K562 (cell line): ENCODE measurements at regions not wholly inside any gene's neighbourhood (a gene's known extent, or its start where the extent isn't known, plus 50 kb on each side); places are given as distances from the start of the nearest gene placed in this dataset.

ENCODE experiments used
- ATAC-seq: fragments of 200-7000 bp; cut with Tn5 transposase; 3 replicates; pipeline ENCODE4 v1.9.1; 2020; ENCODE audit warnings: moderate library complexity
- BruUV-seq: library from RNA; stranded (reverse); fragments of 400-500 nt; replicated peaks from 2 replicates; lab custom pipeline; 2021; lab: Mats Ljungman, UMichigan
- CTCF ChIA-PET: fragments of 300-600 bp; formaldehyde crosslinking; extraction: SDS; loops from one replicate; lab custom pipeline; 2021; ENCODE audit warnings: low intra/inter-chr PET ratio; lab: Yijun Ruan, JAX
- POLR2A ChIA-PET: fragments of 300-600, 350-650 bp; sonication (Branson Sonifier 250); formaldehyde crosslinking; extraction: SDS; loops from one replicate; lab custom pipeline; 2021; ENCODE audit warnings: antibody characterized with exemption, inconsistent platforms; lab: Yijun Ruan, JAX
- DNase-seq, 4 experiments: peaks; one replicate each; pipeline versions ENCODE4 v3.0.0 to v3.0.0-alpha.2; 2011 to 2018; ENCODE audit warnings: low spot score in 3 of 4, mixed read lengths in 3 of 4; ENCODE audit errors: extremely low read depth in 1 of 4
- FAIRE-seq: peaks from 2 replicates; lab custom pipeline; 2011; peaks lifted over from hg19 to GRCh38; lab: Jason Lieb, UNC
- H2AFZ ChIP-seq: 2 replicates; pipeline ENCODE4 v1.6.0; 2011; ENCODE audit warnings: low read depth, low read length, control low read depth, inconsistent platforms
- H3K27ac ChIP-seq: fragments of 200-600 bp; 3 replicates; pipeline ENCODE4 v1.8.0; 2011; ENCODE audit warnings: low read depth, mild to moderate bottlenecking, control low read depth, inconsistent platforms, low read length, moderate library complexity, mixed read lengths; ENCODE audit errors: extremely low read depth
- H3K27me3 ChIP-seq, 2 experiments: fragments of 300-600 bp in 1 of 2; 2 replicates in 1 of 2; 3 replicates in 1 of 2; pipeline versions ENCODE4 v1.6.0 to v1.8.0; 2011; ENCODE audit warnings: inconsistent platforms in 2 of 2, low read length in 2 of 2, mild to moderate bottlenecking in 1 of 2, mixed read lengths in 1 of 2, moderate library complexity in 1 of 2; ENCODE audit not compliant: control insufficient read depth in 2 of 2, insufficient read depth in 2 of 2
- H3K36me3 ChIP-seq: fragments of 300-600 bp; 3 replicates; pipeline ENCODE4 v1.8.0; 2011; ENCODE audit warnings: mild to moderate bottlenecking, low read length, inconsistent platforms; ENCODE audit not compliant: control insufficient read depth, insufficient read depth
- H3K4me1 ChIP-seq, 2 experiments: fragments of 200-600 bp in 1 of 2; replicated peaks in 1 of 2; 2 replicates in 1 of 2; 3 replicates in 1 of 2; pipeline versions ENCODE4 v1.5.1 to v1.8.0; 2011; ENCODE audit warnings: inconsistent platforms in 2 of 2, low read length in 2 of 2, mild to moderate bottlenecking in 1 of 2, mixed read lengths in 1 of 2, moderate library complexity in 1 of 2; ENCODE audit not compliant: control insufficient read depth in 2 of 2, insufficient read depth in 2 of 2
- H3K4me2 ChIP-seq: 2 replicates; pipeline ENCODE4 v1.6.1; 2011; ENCODE audit warnings: low read length, control low read depth, inconsistent platforms, mixed read lengths; ENCODE audit not compliant: insufficient read depth
- H3K4me3 ChIP-seq: fragments of 200-600 bp; sonication (generic), shearing (Covaris generic); 2 replicates; pipeline ENCODE4 v1.5.1; 2016; ENCODE audit warnings: control low read depth, inconsistent platforms
- H3K79me2 ChIP-seq: fragments of 200-600 bp; 3 replicates; pipeline ENCODE4 v1.8.0; 2011; ENCODE audit warnings: low read length, inconsistent platforms; ENCODE audit not compliant: control insufficient read depth, insufficient read depth
- H3K9ac ChIP-seq, 2 experiments: 2 replicates each; pipeline versions ENCODE4 v1.6.0 to v1.6.1; 2011; ENCODE audit warnings: low read depth in 2 of 2, low read length in 2 of 2, control low read depth in 1 of 2, inconsistent platforms in 1 of 2, mild to moderate bottlenecking in 1 of 2, mixed read lengths in 1 of 2; ENCODE audit not compliant: insufficient read depth in 1 of 2
- H3K9me1 ChIP-seq: one replicate; pipeline ENCODE4 v1.6.0; 2011; ENCODE audit warnings: inconsistent platforms, mild to moderate bottlenecking, low read length, moderate library complexity; ENCODE audit not compliant: control insufficient read depth, insufficient read depth
- H3K9me3 ChIP-seq: replicated peaks from 2 replicates; pipeline ENCODE4 v1.5.1; 2011; ENCODE audit warnings: low read depth, low read length, inconsistent platforms; ENCODE audit not compliant: control insufficient read depth, insufficient read depth
- H4K20me1 ChIP-seq: replicated peaks from 2 replicates; pipeline ENCODE4 v1.6.1; 2011; ENCODE audit warnings: low read length, inconsistent platforms, mixed read lengths; ENCODE audit not compliant: control insufficient read depth, insufficient read depth
- GATAD2B ChIP-seq: fragments of 450-650 bp; IDR thresholded peaks from 2 replicates; pipeline ENCODE4 v1.6.1; 2017; ENCODE audit warnings: mild to moderate bottlenecking, borderline replicate concordance
- KLF6 ChIP-seq: fragments of 250-450 bp; sonication (Bioruptor Pico); IDR thresholded peaks from 2 replicates; pipeline ENCODE4 v1.4.0; 2020; ENCODE audit warnings: mild to moderate bottlenecking, moderate library complexity, borderline replicate concordance
- MTA2 ChIP-seq: fragments of 450-650 bp; IDR thresholded peaks from 2 replicates; pipeline ENCODE4 v1.6.1; 2016; ENCODE audit warnings: low read depth
- RB1 ChIP-seq: fragments of 450-650 bp; IDR thresholded peaks from 2 replicates; pipeline ENCODE4 v1.6.1; 2017; ENCODE audit warnings: low read depth, mild to moderate bottlenecking
- WGBS: fragments of 100-300 bp; shearing (Covaris generic); methylation state at CpG from one replicate; pipeline ENCODE4 v1.1.6; 2016; ENCODE audit warnings: low coverage, mixed read lengths; ENCODE audit not compliant: insufficient coverage; ENCODE audit errors: missing lambda C conversion rate; 5-methylcytosine and 5-hydroxymethylcytosine counted together
- in situ Hi-C: fragments of 300-500 bp; cut with MboI; formaldehyde crosslinking; loops from 4 replicates; pipeline ENCODE4 v1.15.0; 2018; ENCODE audit warnings: inconsistent platforms, mixed read lengths
- intact Hi-C: fragments of 100-400 bp; cut with micrococcal nuclease; formaldehyde crosslinking; loops from 2 replicates; pipeline ENCODE4 v1.14.2; 2022
- TF ChIP-seq, protein P1 (sequence below): fragments of 250-450 bp; sonication (Bioruptor Pico); IDR thresholded peaks from 2 replicates; pipeline ENCODE4 v1.8.0; 2022; ENCODE audit warnings: inconsistent platforms
- TF ChIP-seq, protein P2 (sequence below): sonication (generic); formaldehyde crosslinking; IDR thresholded peaks from 2 replicates; pipeline ENCODE4 v1.8.0; 2022; ENCODE audit warnings: mild to moderate bottlenecking, low read depth, missing genetic modification reagents
- TF ChIP-seq, protein P3 (sequence below): fragments of 150-350 bp; IDR thresholded peaks from 2 replicates; pipeline ENCODE4 v1.6.1; 2014; ENCODE audit warnings: low read depth, mild to moderate bottlenecking, low read length, borderline replicate concordance
- TF ChIP-seq, protein P4 (sequence below): IDR thresholded peaks from 2 replicates; pipeline ENCODE4 v1.6.1; 2016; ENCODE audit warnings: missing genetic modification characterization, missing compliant biosample characterization

DNA sequence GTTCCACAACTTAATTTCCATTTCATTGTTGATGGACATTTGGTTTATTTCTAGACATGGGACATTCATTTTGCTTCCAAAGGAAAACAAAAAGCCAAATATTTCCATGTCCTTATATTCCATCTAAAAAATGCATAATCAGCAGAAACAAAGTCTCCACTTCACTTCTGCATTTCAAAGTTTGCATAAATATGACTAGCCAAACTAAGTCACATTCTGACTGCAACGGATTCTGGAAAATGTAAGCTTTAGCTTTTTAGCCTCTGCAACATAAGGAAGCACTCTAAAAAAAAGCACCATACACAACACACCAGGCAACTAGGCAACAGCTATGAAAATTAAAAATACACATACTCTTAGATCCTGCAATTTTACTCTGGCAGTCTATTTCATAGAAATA, 135.3 kb downstream of the ETAA1 start (continued):
- TF ChIP-seq, protein P1, sequence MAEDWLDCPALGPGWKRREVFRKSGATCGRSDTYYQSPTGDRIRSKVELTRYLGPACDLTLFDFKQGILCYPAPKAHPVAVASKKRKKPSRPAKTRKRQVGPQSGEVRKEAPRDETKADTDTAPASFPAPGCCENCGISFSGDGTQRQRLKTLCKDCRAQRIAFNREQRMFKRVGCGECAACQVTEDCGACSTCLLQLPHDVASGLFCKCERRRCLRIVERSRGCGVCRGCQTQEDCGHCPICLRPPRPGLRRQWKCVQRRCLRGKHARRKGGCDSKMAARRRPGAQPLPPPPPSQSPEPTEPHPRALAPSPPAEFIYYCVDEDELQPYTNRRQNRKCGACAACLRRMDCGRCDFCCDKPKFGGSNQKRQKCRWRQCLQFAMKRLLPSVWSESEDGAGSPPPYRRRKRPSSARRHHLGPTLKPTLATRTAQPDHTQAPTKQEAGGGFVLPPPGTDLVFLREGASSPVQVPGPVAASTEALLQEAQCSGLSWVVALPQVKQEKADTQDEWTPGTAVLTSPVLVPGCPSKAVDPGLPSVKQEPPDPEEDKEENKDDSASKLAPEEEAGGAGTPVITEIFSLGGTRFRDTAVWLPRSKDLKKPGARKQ (CRISPR knock-in tag), result no peak
- TF ChIP-seq RB1, result no peak
- TF ChIP-seq, protein P2, sequence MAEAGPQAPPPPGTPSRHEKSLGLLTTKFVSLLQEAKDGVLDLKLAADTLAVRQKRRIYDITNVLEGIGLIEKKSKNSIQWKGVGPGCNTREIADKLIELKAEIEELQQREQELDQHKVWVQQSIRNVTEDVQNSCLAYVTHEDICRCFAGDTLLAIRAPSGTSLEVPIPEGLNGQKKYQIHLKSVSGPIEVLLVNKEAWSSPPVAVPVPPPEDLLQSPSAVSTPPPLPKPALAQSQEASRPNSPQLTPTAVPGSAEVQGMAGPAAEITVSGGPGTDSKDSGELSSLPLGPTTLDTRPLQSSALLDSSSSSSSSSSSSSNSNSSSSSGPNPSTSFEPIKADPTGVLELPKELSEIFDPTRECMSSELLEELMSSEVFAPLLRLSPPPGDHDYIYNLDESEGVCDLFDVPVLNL, result no peak

DNA sequence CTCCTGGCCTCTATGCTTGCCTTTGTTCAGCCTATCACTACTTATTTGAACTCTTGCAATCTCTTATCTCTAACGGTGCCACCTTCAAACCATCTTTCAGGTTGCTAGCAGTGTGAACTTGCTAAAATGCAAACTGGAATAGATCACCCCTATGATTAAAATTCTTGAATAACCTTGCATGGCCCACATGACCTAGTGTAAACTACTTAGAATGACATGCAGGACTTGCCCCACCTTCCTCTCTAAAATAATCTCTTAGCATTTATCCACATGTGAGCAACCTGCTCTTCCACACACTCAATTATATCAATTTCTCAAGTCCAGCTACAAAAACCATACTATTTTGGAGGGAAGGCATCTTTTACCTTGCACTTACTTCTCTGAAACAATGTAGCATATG, 137.6 kb downstream of the ETAA1 start:
- POLR2A ChIA-PET, result no interaction called here
- no peaks in the 10 kb centered on the region for H3K36me3 ChIP-seq
- H3K79me2 ChIP-seq, result no peaks in the 10 kb centered on the region
- WGBS, result 0% methylated on average over 1 of the region's 1 CpG
- ATAC-seq (no peak), DNase-seq (no peak), FAIRE-seq (no peak)
- no peaks in the 10 kb centered on the region for H3K9me3 ChIP-seq
- CTCF ChIA-PET, result no interaction called here
- no peak overlapping the region for H3K4me2 ChIP-seq
- no peak overlapping the region for H3K27ac ChIP-seq
- intact Hi-C loops (no loop called here), in situ Hi-C loops (no loop called here)
- H3K4me1 ChIP-seq, result no peaks in the 10 kb centered on the region
- no peak overlapping the region for H2AFZ ChIP-seq
- H3K9ac ChIP-seq, result no peak overlapping the region
- TF ChIP-seq GATAD2B (no peak), MTA2 (no peak), KLF6 (CRISPR knock-in tag) (no peak)
- TF ChIP-seq, protein P3, sequence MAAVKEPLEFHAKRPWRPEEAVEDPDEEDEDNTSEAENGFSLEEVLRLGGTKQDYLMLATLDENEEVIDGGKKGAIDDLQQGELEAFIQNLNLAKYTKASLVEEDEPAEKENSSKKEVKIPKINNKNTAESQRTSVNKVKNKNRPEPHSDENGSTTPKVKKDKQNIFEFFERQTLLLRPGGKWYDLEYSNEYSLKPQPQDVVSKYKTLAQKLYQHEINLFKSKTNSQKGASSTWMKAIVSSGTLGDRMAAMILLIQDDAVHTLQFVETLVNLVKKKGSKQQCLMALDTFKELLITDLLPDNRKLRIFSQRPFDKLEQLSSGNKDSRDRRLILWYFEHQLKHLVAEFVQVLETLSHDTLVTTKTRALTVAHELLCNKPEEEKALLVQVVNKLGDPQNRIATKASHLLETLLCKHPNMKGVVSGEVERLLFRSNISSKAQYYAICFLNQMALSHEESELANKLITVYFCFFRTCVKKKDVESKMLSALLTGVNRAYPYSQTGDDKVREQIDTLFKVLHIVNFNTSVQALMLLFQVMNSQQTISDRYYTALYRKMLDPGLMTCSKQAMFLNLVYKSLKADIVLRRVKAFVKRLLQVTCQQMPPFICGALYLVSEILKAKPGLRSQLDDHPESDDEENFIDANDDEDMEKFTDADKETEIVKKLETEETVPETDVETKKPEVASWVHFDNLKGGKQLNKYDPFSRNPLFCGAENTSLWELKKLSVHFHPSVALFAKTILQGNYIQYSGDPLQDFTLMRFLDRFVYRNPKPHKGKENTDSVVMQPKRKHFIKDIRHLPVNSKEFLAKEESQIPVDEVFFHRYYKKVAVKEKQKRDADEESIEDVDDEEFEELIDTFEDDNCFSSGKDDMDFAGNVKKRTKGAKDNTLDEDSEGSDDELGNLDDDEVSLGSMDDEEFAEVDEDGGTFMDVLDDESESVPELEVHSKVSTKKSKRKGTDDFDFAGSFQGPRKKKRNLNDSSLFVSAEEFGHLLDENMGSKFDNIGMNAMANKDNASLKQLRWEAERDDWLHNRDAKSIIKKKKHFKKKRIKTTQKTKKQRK, result no peak
- TF ChIP-seq, protein P4, sequence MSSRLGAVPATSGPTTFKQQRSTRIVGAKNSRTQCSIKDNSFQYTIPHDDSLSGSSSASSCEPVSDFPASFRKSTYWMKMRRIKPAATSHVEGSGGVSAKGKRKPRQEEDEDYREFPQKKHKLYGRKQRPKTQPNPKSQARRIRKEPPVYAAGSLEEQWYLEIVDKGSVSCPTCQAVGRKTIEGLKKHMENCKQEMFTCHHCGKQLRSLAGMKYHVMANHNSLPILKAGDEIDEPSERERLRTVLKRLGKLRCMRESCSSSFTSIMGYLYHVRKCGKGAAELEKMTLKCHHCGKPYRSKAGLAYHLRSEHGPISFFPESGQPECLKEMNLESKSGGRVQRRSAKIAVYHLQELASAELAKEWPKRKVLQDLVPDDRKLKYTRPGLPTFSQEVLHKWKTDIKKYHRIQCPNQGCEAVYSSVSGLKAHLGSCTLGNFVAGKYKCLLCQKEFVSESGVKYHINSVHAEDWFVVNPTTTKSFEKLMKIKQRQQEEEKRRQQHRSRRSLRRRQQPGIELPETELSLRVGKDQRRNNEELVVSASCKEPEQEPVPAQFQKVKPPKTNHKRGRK (tag), result no peak
- H4K20me1 ChIP-seq, result no peaks in the 10 kb centered on the region
- no TSS peak for BruUV-seq
- H3K27me3 ChIP-seq, result no peaks in the 10 kb centered on the region
- H3K9me1 ChIP-seq, result no peaks in the 10 kb centered on the region
- no peak overlapping the region for H3K4me3 ChIP-seq
